ENCODE measurements at regions not wholly inside any gene's neighbourhood (a gene's known extent, or its start where the extent isn't known, plus 50 kb on each side); places are given as distances from the start of the nearest gene placed in this dataset.

DNA sequence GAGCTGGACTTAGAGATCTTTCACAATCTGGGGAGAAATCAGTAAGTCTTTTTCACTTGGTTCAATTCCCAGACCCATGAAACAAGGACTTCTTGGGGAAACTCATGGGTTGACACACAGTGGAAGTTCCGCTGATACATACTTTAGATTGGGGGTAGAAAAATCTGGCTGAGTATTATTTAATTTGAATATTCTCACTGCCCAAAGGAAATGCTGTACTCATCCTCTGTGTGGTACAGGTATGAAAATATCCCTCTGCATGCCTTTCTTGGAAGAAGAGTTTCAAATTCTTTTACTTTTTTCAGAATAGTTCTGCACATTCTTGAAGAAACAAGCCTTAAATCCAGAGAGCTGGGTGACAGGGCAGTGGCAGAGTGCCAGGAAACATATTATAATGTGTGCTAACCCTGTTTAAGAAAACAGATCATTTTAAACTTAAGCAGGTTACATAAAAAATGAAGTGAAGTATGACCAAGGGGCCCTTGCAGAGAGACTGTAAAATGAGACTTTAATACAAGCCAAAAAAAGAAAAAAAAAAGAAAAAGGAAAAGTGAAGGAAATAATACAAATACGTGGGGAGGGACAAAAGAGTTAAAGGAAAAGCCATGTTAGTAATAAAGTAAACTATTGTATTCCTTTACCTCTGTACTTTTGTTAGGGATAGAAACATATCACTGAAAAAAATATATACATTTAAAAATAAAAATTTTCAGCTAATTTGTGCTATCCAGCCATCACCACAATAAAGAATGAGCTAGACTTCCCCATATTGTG, 173.4 kb upstream of the NR3C1 start:
- Mint-ChIP-seq H3K4me1 (ENCODE audit: low read depth) (peaks cover 24% of the 10 kb centered on the region), H3K27ac (no peak overlapping the region), H3K9me3 (peaks cover 8% of the 10 kb centered on the region), H3K36me3 (ENCODE audit: low read depth) (no peaks in the 10 kb centered on the region), H3K4me3 (ENCODE audit: low read depth) (no peak overlapping the region), H3K27me3 (ENCODE audit: low read depth) (peaks cover 2% of the 10 kb centered on the region)
- intact Hi-C loops (cut with micrococcal nuclease), result no loop called here
- no peak for DNase-seq (ENCODE audit: low spot score)

- H3K4me3 Mint-ChIP-seq (ENCODE audit: low read depth), result no peak overlapping the region
- intact Hi-C loops (cut with micrococcal nuclease), result no loop called here
- no peaks in the 10 kb centered on the region for H3K36me3 Mint-ChIP-seq (ENCODE audit: low read depth)
- peaks cover 2% of the 10 kb centered on the region for H3K27me3 Mint-ChIP-seq (ENCODE audit: low read depth)
- no peak overlapping the region for H3K27ac Mint-ChIP-seq
- peaks cover 8% of the 10 kb centered on the region for H3K9me3 Mint-ChIP-seq
- peaks cover 20% of the 10 kb centered on the region for H3K4me1 Mint-ChIP-seq (ENCODE audit: low read depth)
- DNase-seq (ENCODE audit: low spot score), result no peak
These were observed 171.8 kb upstream of the NR3C1 start for GRCh38 chr5:143575286-143575685.

- Mint-ChIP-seq H3K9me3 (peaks cover 4% of the 10 kb centered on the region), H3K27ac (no peak overlapping the region), H3K36me3 (ENCODE audit: low read depth) (no peaks in the 10 kb centered on the region), H3K27me3 (ENCODE audit: low read depth) (peaks cover 2% of the 10 kb centered on the region), H3K4me3 (ENCODE audit: low read depth) (no peak overlapping the region), H3K4me1 (ENCODE audit: low read depth) (peaks cover 27% of the 10 kb centered on the region)
- no peak for DNase-seq (ENCODE audit: low spot score)
- intact Hi-C loops (cut with micrococcal nuclease), result no loop called here
These were observed 170.8 kb upstream of the NR3C1 start for GRCh38 chr5:143574236-143574635.

DNA sequence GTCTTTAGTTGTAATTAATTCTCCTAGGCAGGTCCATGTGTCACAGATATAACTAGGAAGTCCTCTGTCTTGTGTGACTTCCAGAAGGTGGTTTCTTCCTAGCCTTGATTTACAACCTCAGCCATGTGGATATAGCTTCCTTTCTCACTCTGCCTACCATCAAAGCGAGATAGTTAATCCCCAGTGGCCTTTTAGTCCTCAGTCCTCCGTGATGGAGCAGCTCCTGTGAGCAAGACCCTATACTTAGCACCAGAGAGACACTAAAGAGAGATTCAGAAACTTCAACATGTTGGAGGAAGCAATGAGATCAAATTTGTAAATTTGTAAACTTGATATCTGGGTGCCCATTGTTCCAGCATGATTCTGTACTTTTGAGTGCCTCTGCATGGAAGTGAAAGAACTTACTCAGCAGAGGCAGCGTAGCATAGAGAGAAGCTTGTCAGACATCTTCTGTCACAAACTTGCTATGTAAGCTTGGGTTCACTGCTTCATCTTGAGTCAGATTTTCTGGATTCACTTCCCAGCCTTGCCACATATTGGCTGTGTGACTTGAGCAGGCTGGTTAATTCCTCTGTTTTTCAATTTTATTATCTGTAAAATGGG, 170.2 kb upstream of the NR3C1 start:
- Mint-ChIP-seq H3K27ac (no peak overlapping the region), H3K27me3 (ENCODE audit: low read depth) (peaks cover 2% of the 10 kb centered on the region), H3K9me3 (peaks cover 4% of the 10 kb centered on the region), H3K4me1 (ENCODE audit: low read depth) (peaks cover 28% of the 10 kb centered on the region), H3K36me3 (ENCODE audit: low read depth) (no peaks in the 10 kb centered on the region), H3K4me3 (ENCODE audit: low read depth) (no peak overlapping the region)
- intact Hi-C loops (cut with micrococcal nuclease), result no loop called here
- DNase-seq (ENCODE audit: low spot score), result no peak

- Mint-ChIP-seq H3K4me3 (ENCODE audit: low read depth) (no peak overlapping the region), H3K36me3 (ENCODE audit: low read depth) (no peaks in the 10 kb centered on the region), H3K4me1 (ENCODE audit: low read depth) (peaks cover 28% of the 10 kb centered on the region), H3K9me3 (peaks cover 4% of the 10 kb centered on the region), H3K27me3 (ENCODE audit: low read depth) (peaks cover 2% of the 10 kb centered on the region), H3K27ac (no peak overlapping the region)
- no peak for DNase-seq (ENCODE audit: low spot score)
- intact Hi-C loops (cut with micrococcal nuclease), result no loop called here
These were observed 169.2 kb upstream of the NR3C1 start for GRCh38 chr5:143572671-143573070.

- Mint-ChIP-seq H3K9me3 (peaks cover 4% of the 10 kb centered on the region), H3K4me1 (ENCODE audit: low read depth) (peaks cover 26% of the 10 kb centered on the region), H3K27me3 (ENCODE audit: low read depth) (peaks cover 2% of the 10 kb centered on the region), H3K4me3 (ENCODE audit: low read depth) (no peak overlapping the region), H3K36me3 (ENCODE audit: low read depth) (no peaks in the 10 kb centered on the region), H3K27ac (no peak overlapping the region)
- intact Hi-C loops (cut with micrococcal nuclease), result no loop called here
- no peak for DNase-seq (ENCODE audit: low spot score)
These were observed 168.4 kb upstream of the NR3C1 start for GRCh38 chr5:143571642-143572624.

DNA sequence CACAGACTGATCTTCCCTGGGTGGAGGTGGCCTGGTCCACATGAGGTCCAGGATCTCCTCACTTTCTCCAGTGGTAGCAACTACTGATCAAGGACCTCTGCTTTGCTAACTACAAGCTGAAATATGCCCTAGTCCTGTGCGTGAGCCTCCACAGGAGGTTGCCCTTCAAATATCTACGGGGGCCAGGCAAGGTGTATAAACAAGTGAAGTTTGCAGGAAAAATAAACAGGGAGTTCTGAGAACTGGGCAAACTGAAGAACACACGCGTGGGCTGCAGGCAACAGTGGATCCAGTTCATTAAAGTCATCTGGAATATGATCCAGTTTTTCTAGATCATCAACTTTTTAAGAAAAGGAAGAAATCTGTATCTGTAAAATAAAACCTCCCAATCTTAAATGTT, 167.5 kb upstream of the NR3C1 start:
- no peak for DNase-seq (ENCODE audit: low spot score)
- Mint-ChIP-seq H3K9me3 (peaks cover 4% of the 10 kb centered on the region), H3K36me3 (ENCODE audit: low read depth) (no peaks in the 10 kb centered on the region), H3K4me1 (ENCODE audit: low read depth) (peaks cover 23% of the 10 kb centered on the region), H3K27me3 (ENCODE audit: low read depth) (peaks cover 2% of the 10 kb centered on the region), H3K4me3 (ENCODE audit: low read depth) (no peak overlapping the region), H3K27ac (no peak overlapping the region)
- intact Hi-C loops (cut with micrococcal nuclease), result no loop called here

DNA sequence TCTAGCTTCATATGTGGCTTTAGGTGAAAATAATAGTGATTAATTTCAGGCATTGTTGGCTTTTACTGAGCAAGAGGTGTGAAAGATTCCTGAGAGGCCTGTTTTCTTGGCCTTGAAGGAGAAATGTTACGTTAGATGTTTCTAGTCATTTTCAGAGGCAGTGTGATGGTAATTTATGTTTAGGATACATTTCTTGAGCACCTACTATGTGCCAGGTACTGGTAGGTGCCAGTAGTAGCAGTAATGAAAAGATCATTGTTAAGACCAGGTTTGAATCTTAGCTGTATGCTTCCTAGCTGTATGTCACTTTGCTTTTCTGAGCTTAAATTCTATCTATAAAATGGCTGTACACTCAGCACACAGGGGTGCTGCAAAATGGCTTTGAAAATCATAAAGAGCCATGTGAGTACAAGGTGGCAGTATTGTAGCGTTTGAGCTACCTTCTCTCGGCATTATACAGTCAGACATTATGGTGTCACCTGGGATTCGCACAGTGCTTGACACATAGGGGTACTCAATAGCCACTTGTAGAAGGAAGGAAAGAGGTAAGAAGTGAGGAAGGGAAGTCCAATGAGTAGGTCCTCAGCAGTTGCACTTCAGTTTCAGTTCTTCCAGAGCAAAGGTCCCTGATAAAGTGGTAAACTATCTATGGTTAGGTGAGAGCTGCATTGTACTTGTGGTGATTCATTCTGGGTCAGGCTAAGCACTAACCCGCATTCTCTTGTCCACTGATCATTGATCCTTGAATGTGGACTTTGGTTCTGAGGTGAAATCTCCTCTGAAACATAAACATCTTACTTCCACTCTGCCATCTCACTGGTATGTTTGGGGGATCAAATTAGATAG, 166.5 kb upstream of the NR3C1 start:
- Mint-ChIP-seq H3K4me1 (ENCODE audit: low read depth) (peaks cover 14% of the 10 kb centered on the region), H3K4me3 (ENCODE audit: low read depth) (no peak overlapping the region), H3K9me3 (peaks cover under 1% of the 10 kb centered on the region), H3K36me3 (ENCODE audit: low read depth) (no peaks in the 10 kb centered on the region), H3K27me3 (ENCODE audit: low read depth) (peaks cover 2% of the 10 kb centered on the region), H3K27ac (no peak overlapping the region)
- DNase-seq (ENCODE audit: low spot score), result no peak
- intact Hi-C loops (cut with micrococcal nuclease), result no loop called here

DNA sequence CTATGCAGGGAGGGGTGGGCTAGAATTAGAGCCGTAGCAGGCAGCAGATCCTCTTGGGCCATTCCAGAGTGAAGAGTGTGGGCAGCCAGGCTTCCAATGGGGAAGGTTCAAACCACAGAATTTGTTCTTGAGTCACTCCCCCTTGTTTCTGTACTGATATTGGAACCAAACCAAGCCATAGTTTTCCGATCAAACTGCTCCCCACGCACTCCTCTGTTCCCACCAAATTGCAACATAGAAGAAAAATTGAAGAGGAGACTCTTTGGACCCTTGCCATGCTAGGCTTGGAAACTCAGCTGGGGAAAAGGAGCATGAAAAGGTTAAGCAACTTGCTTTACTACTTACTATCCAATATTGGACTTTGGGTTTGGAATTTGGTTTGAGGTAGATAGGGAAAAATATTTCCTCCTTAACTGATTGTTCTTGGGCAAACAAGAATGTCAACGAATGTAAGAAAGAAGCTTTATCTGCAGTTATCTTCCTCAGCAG, 165.8 kb upstream of the NR3C1 start:
- no peak overlapping the region for H3K4me3 Mint-ChIP-seq (ENCODE audit: low read depth)
- H3K27ac Mint-ChIP-seq, result no peak overlapping the region
- intact Hi-C loops (cut with micrococcal nuclease), result no loop called here
- peaks cover 2% of the 10 kb centered on the region for H3K27me3 Mint-ChIP-seq (ENCODE audit: low read depth)
- H3K9me3 Mint-ChIP-seq, result no peaks in the 10 kb centered on the region
- peaks cover 13% of the 10 kb centered on the region for H3K4me1 Mint-ChIP-seq (ENCODE audit: low read depth)
- DNase-seq (ENCODE audit: low spot score), result no peak
- H3K36me3 Mint-ChIP-seq (ENCODE audit: low read depth), result no peaks in the 10 kb centered on the region

- intact Hi-C loops (cut with micrococcal nuclease), result no loop called here
- no peak for DNase-seq (ENCODE audit: low spot score)
- Mint-ChIP-seq H3K9me3 (no peaks in the 10 kb centered on the region), H3K4me1 (ENCODE audit: low read depth) (peaks cover 14% of the 10 kb centered on the region), H3K4me3 (ENCODE audit: low read depth) (no peak overlapping the region), H3K27ac (no peak overlapping the region), H3K27me3 (ENCODE audit: low read depth) (peaks cover 2% of the 10 kb centered on the region), H3K36me3 (ENCODE audit: low read depth) (no peaks in the 10 kb centered on the region)
These were observed 164.4 kb upstream of the NR3C1 start for GRCh38 chr5:143567583-143568504.

DNA sequence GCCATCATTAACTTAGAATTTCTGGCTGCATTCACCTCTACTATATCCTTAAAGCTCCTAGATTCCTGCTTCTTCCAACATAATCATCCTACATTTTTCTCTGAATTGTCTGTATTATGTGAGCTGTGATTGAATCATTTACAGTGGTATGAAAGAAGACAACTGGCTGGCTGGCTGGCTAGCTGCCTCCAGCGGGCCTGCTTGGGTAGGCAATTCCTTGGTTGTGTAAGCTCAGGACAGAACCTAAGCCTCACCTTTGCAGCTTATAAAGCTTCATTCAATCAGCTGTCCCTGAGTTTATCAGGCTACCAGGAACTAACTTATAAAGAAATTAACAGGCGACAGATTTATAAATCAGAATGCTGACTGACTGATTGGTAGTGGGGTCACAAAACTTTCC, 162.7 kb upstream of the NR3C1 start:
- Mint-ChIP-seq H3K4me1 (ENCODE audit: low read depth) (peaks cover 14% of the 10 kb centered on the region), H3K36me3 (ENCODE audit: low read depth) (no peaks in the 10 kb centered on the region), H3K27ac (no peak overlapping the region), H3K4me3 (ENCODE audit: low read depth) (no peak overlapping the region), H3K9me3 (no peaks in the 10 kb centered on the region), H3K27me3 (ENCODE audit: low read depth) (no peaks in the 10 kb centered on the region)
- intact Hi-C loops (cut with micrococcal nuclease), result no loop called here
- no peak for DNase-seq (ENCODE audit: low spot score)

Data from activated T-helper 2 cell treated with anti-CD3 and anti-CD28 coated beads, Interferon-gamma antibody, Interleukin-2, Interleukin-4, amounts not matched to agents 10 μg/mL and 5 μg/mL and 100 μg/mL, durations not matched to agents 14 hours and 24 hours and 36 hours (primary cell).